Left colon (tissue), 2 donors: ENCODE measurements at regions not wholly inside any gene's neighbourhood (a gene's known extent, or its start where the extent isn't known, plus 50 kb on each side); places are given as distances from the start of the nearest gene placed in this dataset.

ENCODE experiments used
- ATAC-seq: fragments of 200-7000 bp; cut with Tn5 transposase; one replicate; pipeline ENCODE4 v1.9.1; 2020; ENCODE audit warnings: mild to moderate bottlenecking, moderate library complexity
- DNase-seq, 2 donors: peaks; one replicate each; pipeline ENCODE4 v3.0.0-alpha.2; 2020
- intact Hi-C, 2 donors: fragments of 100-400 bp; cut with DNase I in 1 of 2; cut with micrococcal nuclease in 1 of 2; formaldehyde crosslinking; loops; one replicate each; pipeline versions ENCODE4 v1.11.2 to v1.14.0; 2022; cut with DNase I, micrococcal nuclease
- donor health status: DM: no; HTN: no; CAD: no.
- donor health status: DM: yes; HTN: yes; CAD: no.

DNA sequence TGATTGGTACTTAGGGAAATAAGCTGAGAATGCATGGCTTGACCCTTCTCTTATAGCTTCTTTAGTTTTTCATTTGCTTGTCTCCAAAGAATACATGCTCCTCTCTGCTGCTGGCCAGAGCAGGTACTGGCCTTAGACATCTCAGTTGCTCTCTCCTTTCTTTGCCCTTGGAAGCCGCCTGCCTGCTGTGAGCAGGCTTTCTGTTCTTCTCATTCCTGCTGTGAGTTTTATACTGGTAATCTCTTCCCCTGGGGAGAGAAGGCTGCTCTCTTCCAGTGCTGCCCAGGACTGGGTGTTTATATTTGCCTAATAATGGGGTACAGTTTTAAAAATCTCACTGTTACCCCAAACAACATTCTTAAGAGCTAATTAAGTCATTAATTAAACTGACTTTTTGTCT lies 323.5 kb upstream of the LRRC7 start:
- ATAC-seq: no peak
- intact Hi-C loops: no loop called here
- no peak for DNase-seq

GRCh38 chr1:69246109-69246508 lies 321.6 kb upstream of the LRRC7 start:
- intact Hi-C loops: no loop called here
- DNase-seq (no peak), ATAC-seq (no peak)

DNA sequence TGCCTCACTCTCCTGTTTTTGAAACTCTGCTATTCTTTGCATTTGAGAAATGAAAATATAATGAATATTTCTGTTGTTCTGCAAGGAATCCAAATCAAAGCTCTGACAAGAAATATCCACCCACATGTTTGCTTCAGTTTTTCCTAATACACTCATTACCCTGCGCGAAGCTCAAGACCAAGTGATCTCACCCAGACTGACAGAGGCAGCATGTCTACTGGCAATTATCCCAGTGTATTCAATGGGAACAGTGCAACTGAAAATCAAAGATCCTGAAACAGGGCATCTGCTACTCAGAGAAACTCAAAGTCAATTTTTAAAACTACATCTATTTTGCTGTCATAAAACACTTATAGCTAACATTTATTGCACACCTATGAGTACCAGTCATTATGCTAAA lies 321.0 kb upstream of the LRRC7 start:
- intact Hi-C loops: no loop called here
- DNase-seq (no peak), ATAC-seq (no peak)

DNA sequence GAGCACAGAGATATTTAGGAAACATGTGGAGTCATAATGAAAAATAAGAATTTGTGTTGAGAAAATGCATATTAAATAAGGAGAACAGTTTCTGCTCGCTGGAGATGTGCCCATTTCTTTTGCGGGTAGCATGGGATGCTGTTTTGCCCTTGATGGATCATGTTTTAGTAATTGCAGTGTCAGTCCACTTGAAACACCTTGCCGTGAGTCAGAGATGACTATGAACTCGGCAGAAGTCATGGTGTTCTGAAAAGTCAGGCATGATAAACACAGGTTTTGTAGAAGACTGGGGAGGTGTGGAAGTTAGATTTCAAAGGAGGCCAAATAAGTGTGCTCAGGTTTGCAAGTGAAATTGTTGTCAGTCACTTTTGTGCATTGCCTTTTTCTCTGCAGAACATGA lies 315.0 kb upstream of the LRRC7 start:
- intact Hi-C loops: no loop called here
- ATAC-seq (no peak), DNase-seq (no peak)

- DNase-seq (no peak), ATAC-seq (no peak)
- intact Hi-C loops: no loop called here
Observed at GRCh38 chr1:69256036-69256435, 311.7 kb upstream of the LRRC7 start.

DNA sequence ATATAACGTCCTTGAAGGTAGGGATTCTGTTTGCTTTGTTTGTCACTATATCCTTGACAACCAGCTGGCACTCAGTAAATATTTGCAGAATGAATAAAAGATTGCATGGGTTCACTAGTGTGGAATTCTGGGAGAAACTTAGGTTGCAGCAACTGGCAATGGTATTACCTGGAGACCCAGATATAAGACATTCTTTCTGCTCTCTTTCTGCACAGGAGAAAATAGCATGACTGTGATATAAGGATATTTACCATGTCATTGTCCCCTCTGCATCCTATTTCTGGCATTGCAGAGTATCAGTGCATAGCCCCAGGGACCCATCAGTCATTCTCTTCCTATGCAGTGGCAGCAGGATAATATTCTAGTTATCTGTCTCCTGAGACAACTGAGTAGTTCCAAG lies 308.9 kb upstream of the LRRC7 start:
- intact Hi-C loops: no loop called here
- no peak for DNase-seq

GRCh38 chr1:69263921-69264391 lies 303.8 kb upstream of the LRRC7 start:
- DNase-seq: no peak
- intact Hi-C loops: no loop called here
- ATAC-seq: no peak

More for the DNA sequence above, 308.9 kb upstream of the LRRC7 start:
- ATAC-seq: no peak

DNA sequence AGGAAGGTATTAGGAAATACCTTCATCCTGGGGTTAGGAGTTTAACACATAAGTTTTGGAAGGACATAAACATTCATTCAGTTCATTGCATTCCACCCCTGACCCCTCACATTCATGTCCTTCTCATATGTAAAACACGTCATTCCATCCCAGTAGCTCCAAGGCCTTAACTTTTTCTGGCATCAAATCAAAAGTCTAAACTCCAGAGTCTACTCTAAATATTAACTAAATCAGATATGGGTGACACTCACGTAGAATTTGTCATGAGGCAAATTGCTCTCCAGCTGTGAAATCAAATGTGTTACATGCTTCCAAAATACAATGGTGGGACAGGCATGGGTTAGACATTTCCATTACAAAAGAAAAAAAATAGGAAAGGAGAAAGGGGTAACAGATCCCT lies 298.2 kb upstream of the LRRC7 start:
- DNase-seq: no peak
- intact Hi-C loops: no loop called here
- no peak for ATAC-seq

DNA sequence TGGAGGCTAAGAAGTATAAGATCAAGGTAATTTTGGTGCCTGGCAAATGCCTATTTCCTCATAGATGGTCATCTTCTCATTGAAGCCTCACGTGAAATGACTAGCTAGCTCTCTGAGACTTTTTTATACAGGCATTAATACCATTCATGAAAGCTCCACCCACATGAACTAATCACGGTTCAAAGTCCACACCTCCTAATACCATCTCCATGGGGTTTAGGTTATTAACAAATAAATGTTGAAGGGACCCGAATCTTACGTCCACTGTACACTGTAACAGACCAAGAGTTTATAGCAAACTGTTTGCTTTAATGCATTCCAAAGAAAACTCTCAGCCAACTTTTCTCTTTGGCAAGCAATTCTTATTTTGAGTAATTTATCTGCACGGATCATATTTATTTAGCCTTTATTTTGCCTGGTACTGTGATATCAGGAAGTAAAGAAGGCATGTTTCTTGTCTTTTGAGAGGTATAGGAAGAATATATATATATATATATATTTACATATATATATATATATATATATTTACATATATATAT lies 296.1 kb upstream of the LRRC7 start:
- intact Hi-C loops: no loop called here
- ATAC-seq: no peak
- DNase-seq: no peak

- intact Hi-C loops: no loop called here
- ATAC-seq: no peak
- no peak for DNase-seq
Observed at GRCh38 chr1:69272684-69273083, 295.0 kb upstream of the LRRC7 start.

- no peak for DNase-seq
- ATAC-seq: no peak
- intact Hi-C loops: no loop called here
Observed at GRCh38 chr1:69278923-69279322, 288.8 kb upstream of the LRRC7 start.

- DNase-seq: no peak
- intact Hi-C loops: no loop called here
- ATAC-seq: no peak
Observed at GRCh38 chr1:69283516-69283915, 284.2 kb upstream of the LRRC7 start.

GRCh38 chr1:69284508-69284907 lies 283.2 kb upstream of the LRRC7 start:
- DNase-seq (no peak), ATAC-seq (no peak)
- intact Hi-C loops: no loop called here

DNA sequence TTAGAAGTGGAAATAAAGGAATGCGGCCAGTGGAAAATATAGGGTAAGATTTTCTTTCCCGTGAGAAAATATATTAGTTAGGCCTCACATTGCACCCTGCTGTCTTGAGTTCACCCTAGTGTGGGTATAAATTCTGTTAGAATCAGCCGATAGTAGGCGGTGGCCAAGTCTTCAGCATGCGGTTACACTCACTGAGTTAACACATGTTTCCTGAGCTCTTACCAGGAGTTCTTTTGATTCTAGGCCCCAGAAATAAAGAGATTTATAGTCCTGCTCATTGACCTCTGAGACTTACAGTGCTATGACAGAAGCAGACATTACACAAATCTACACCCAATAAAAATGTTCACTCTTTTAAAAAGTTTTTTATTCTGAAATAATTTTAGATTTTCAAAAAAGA lies 279.3 kb upstream of the LRRC7 start:
- intact Hi-C loops: no loop called here
- no peak for DNase-seq
- no peak for ATAC-seq

DNA sequence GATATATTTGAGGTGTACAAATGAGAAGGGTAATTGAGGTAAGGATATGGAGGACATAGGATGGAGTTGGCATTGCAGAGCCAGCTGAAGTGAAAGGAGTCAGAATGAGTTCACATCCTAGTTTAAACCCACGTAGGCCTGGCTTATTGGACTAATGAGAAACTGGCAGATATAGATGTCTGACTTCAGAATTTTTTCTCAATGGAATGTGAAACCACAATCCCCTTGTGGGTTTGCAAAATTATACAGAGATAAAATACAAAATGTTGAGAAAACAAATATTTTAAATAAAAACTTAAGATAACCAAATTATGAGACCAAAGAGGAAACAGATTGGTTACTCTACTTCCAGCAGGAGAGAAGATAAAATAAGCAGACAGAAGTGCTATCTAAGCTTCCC lies 277.4 kb upstream of the LRRC7 start:
- no peak for DNase-seq
- intact Hi-C loops: no loop called here
- no peak for ATAC-seq

- DNase-seq: no peak
- no peak for ATAC-seq
- intact Hi-C loops: no loop called here
Observed at GRCh38 chr1:69291541-69291940, 276.2 kb upstream of the LRRC7 start.

- ATAC-seq (no peak), DNase-seq (no peak)
- intact Hi-C loops: no loop called here
Observed at GRCh38 chr1:69292833-69293232, 274.9 kb upstream of the LRRC7 start.

GRCh38 chr1:69294171-69294570 lies 273.6 kb upstream of the LRRC7 start:
- no peak for ATAC-seq
- intact Hi-C loops: no loop called here
- DNase-seq: no peak

GRCh38 chr1:69295265-69295664 lies 272.5 kb upstream of the LRRC7 start:
- DNase-seq (no peak), ATAC-seq (no peak)
- intact Hi-C loops: no loop called here

GRCh38 chr1:69305621-69306020 lies 262.1 kb upstream of the LRRC7 start:
- ATAC-seq: no peak
- DNase-seq: no peak
- intact Hi-C loops: no loop called here

DNA sequence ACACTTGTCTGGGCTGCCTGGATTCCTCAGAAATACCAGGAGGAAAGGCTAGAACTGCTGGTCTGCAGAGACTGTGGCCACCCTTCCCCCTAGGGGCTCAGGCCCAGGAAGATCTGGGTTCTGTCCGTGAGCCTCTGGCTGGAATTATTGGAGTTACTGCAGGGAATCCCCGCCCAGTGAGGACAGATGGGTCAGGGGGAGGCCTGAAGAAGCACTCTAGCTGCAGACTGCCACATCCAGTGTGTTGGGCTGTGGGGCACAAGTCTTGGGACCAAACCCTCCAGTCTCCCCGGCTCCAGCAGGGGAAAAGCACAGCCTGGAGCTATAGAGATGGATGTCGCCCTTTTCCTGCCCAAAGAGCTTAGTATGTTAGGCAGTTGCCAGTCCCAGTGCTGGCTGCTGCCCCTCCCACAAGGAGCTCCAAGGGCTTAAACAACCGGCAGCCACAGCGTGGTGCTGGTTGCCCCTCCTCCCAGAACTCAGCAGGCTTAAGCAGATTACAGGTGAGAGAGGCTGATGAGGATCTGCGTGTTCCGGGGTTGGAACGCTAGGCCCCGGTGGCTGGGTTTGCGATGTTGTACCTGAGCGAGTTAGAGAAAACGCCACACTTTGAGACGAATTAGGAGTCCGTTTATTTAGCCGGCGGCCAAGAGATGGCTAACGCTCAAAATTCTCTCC lies 255.5 kb upstream of the LRRC7 start:
- no peak for ATAC-seq
- intact Hi-C loops: no loop called here

More for the DNA sequence above, 255.5 kb upstream of the LRRC7 start:
- DNase-seq: no peak
